ENCODE measurements at regions not wholly inside any gene's neighbourhood (a gene's known extent, or its start where the extent isn't known, plus 50 kb on each side); places are given as distances from the start of the nearest gene placed in this dataset.

- H3K9ac ChIP-seq: no peak overlapping the region
- H3K79me2 ChIP-seq: no peaks in the 10 kb centered on the region
- no peak overlapping the region for H3K4me2 ChIP-seq (ENCODE audit: low read length)
- H2AFZ ChIP-seq: no peak overlapping the region
- H3K9me3 ChIP-seq (ENCODE audit: control insufficient read depth, low read length): no peaks in the 10 kb centered on the region
- H3K27ac ChIP-seq: no peak overlapping the region
- H3K36me3 ChIP-seq (ENCODE audit: control insufficient read depth, insufficient read depth, low read length): no peaks in the 10 kb centered on the region
- H3K27me3 ChIP-seq (ENCODE audit: control insufficient read depth, insufficient read depth, low read length): no peaks in the 10 kb centered on the region
- TF ChIP-seq CTCF (IDR thresholded peaks at IDR 0.05): no peak
- H3K4me3 ChIP-seq (ENCODE audit: low read depth, low read length): no peak overlapping the region
- no peaks in the 10 kb centered on the region for H3K4me1 ChIP-seq
Measured at GRCh38 chr5:26427281-26427680, 611.1 kb downstream of the CDH9 start.

GRCh38 chr5:26419987-26420386, 618.4 kb downstream of the CDH9 start:
- no peak overlapping the region for H3K4me3 ChIP-seq (ENCODE audit: low read depth, low read length)
- H3K9ac ChIP-seq: no peak overlapping the region

GRCh38 chr5:26416911-26417310, 621.5 kb downstream of the CDH9 start:
- Histone ChIP-seq H2AFZ (no peak overlapping the region), H3K27me3 (ENCODE audit: control insufficient read depth, insufficient read depth, low read length) (no peaks in the 10 kb centered on the region), H3K36me3 (ENCODE audit: control insufficient read depth, insufficient read depth, low read length) (no peaks in the 10 kb centered on the region), H3K27ac (no peak overlapping the region), H3K4me2 (ENCODE audit: low read length) (no peak overlapping the region), H3K79me2 (no peaks in the 10 kb centered on the region), H3K9ac (no peak overlapping the region), H3K9me3 (ENCODE audit: control insufficient read depth, low read length) (no peaks in the 10 kb centered on the region), H3K4me3 (ENCODE audit: low read depth, low read length) (no peak overlapping the region), H3K4me1 (no peaks in the 10 kb centered on the region)
- no peak for TF ChIP-seq CTCF (IDR thresholded peaks at IDR 0.05)

More at GRCh38 chr5:26419987-26420386, 618.4 kb downstream of the CDH9 start:
- no peaks in the 10 kb centered on the region for H3K36me3 ChIP-seq (ENCODE audit: control insufficient read depth, insufficient read depth, low read length)
- no peaks in the 10 kb centered on the region for H3K27me3 ChIP-seq (ENCODE audit: control insufficient read depth, insufficient read depth, low read length)
- no peaks in the 10 kb centered on the region for H3K4me1 ChIP-seq
- no peak overlapping the region for H2AFZ ChIP-seq
- TF ChIP-seq CTCF (IDR thresholded peaks at IDR 0.05): no peak
- no peak overlapping the region for H3K4me2 ChIP-seq (ENCODE audit: low read length)
- no peaks in the 10 kb centered on the region for H3K79me2 ChIP-seq
- no peak overlapping the region for H3K27ac ChIP-seq
- no peaks in the 10 kb centered on the region for H3K9me3 ChIP-seq (ENCODE audit: control insufficient read depth, low read length)

GRCh38 chr5:26415987-26416779, 622.2 kb downstream of the CDH9 start:
- no peak overlapping the region for H3K4me2 ChIP-seq (ENCODE audit: low read length)
- TF ChIP-seq CTCF (IDR thresholded peaks at IDR 0.05): no peak
- no peak overlapping the region for H3K4me3 ChIP-seq (ENCODE audit: low read depth, low read length)
- H2AFZ ChIP-seq: no peak overlapping the region
- no peaks in the 10 kb centered on the region for H3K27me3 ChIP-seq (ENCODE audit: control insufficient read depth, insufficient read depth, low read length)
- H3K36me3 ChIP-seq (ENCODE audit: control insufficient read depth, insufficient read depth, low read length): no peaks in the 10 kb centered on the region
- no peak overlapping the region for H3K9ac ChIP-seq
- H3K4me1 ChIP-seq: no peaks in the 10 kb centered on the region
- H3K27ac ChIP-seq: no peak overlapping the region
- H3K9me3 ChIP-seq (ENCODE audit: control insufficient read depth, low read length): no peaks in the 10 kb centered on the region
- H3K79me2 ChIP-seq: no peaks in the 10 kb centered on the region

GRCh38 chr5:26390608-26391007, 647.8 kb downstream of the CDH9 start:
- no peak for TF ChIP-seq CTCF (IDR thresholded peaks at IDR 0.05)
- no peaks in the 10 kb centered on the region for H3K79me2 ChIP-seq
- H3K9me3 ChIP-seq (ENCODE audit: control insufficient read depth, low read length): no peaks in the 10 kb centered on the region
- H3K27me3 ChIP-seq (ENCODE audit: control insufficient read depth, insufficient read depth, low read length): no peaks in the 10 kb centered on the region
- H2AFZ ChIP-seq: no peak overlapping the region
- no peak overlapping the region for H3K9ac ChIP-seq
- no peaks in the 10 kb centered on the region for H3K36me3 ChIP-seq (ENCODE audit: control insufficient read depth, insufficient read depth, low read length)
- no peaks in the 10 kb centered on the region for H3K4me1 ChIP-seq
- no peak overlapping the region for H3K27ac ChIP-seq
- no peak overlapping the region for H3K4me3 ChIP-seq (ENCODE audit: low read depth, low read length)
- H3K4me2 ChIP-seq (ENCODE audit: low read length): no peak overlapping the region

All from parathyroid adenoma (tissue), 2 donors.